ENCODE measurements at regions not wholly inside any gene's neighbourhood (a gene's known extent, or its start where the extent isn't known, plus 50 kb on each side); places are given as distances from the start of the nearest gene placed in this dataset.

DNA sequence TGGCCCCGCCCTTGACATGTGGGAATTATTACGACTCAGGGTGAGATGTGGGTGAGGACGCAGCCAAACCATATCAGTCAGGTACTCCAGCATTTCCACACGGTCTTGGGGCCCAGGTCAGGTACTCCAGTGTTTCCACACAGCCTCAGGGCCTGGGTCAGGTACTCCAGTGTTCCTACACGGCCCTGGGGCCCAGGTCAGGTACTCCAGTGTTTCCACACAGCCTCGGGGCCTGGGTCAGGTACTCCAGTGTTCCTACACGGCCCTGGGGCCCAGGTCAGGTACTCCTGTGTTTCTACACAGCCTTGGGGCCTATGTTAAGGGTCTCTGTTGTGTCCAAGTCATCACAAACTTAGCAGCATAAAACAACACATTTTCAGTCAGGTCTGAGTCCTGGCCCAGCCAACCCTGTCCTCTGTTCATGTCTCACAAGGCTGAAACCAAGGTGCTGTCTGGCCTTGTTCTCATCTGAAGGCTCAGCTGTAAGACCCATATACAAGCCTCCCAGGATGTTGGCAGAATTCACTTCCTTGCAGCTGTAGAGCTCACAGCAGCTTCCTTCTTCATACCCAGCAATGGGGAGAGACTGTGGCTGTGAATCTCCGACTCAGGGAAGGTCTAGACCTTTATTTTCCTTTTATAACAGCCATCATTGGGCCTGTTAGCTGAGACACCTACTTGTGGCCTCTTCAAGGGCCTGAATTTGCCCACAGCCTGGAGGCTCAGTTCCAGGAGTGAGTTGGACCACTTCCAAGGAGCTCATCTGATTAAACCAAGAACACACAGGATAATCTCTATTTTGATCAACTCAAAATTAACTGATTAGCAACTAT is 107.6 kb upstream of the SFSWAP start:
- H3K4me1 ChIP-seq: 0 out of 2 replicates have a peak, but pooled peaks cover 3% of the 10 kb centered on the region
- H3K27me3 ChIP-seq: no peaks in the 10 kb centered on the region
- H3K4me3 ChIP-seq (ENCODE audit: low read depth, low read length): no peak overlapping the region
- DNase-seq: no peak
- TF ChIP-seq, protein P1, sequence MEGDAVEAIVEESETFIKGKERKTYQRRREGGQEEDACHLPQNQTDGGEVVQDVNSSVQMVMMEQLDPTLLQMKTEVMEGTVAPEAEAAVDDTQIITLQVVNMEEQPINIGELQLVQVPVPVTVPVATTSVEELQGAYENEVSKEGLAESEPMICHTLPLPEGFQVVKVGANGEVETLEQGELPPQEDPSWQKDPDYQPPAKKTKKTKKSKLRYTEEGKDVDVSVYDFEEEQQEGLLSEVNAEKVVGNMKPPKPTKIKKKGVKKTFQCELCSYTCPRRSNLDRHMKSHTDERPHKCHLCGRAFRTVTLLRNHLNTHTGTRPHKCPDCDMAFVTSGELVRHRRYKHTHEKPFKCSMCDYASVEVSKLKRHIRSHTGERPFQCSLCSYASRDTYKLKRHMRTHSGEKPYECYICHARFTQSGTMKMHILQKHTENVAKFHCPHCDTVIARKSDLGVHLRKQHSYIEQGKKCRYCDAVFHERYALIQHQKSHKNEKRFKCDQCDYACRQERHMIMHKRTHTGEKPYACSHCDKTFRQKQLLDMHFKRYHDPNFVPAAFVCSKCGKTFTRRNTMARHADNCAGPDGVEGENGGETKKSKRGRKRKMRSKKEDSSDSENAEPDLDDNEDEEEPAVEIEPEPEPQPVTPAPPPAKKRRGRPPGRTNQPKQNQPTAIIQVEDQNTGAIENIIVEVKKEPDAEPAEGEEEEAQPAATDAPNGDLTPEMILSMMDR (IDR thresholded peaks at IDR 0.05; ENCODE audit: low read depth, low read length): no peak
- no peaks in the 10 kb centered on the region for H3K36me3 ChIP-seq
- H3K9me3 ChIP-seq: no peaks in the 10 kb centered on the region

DNA sequence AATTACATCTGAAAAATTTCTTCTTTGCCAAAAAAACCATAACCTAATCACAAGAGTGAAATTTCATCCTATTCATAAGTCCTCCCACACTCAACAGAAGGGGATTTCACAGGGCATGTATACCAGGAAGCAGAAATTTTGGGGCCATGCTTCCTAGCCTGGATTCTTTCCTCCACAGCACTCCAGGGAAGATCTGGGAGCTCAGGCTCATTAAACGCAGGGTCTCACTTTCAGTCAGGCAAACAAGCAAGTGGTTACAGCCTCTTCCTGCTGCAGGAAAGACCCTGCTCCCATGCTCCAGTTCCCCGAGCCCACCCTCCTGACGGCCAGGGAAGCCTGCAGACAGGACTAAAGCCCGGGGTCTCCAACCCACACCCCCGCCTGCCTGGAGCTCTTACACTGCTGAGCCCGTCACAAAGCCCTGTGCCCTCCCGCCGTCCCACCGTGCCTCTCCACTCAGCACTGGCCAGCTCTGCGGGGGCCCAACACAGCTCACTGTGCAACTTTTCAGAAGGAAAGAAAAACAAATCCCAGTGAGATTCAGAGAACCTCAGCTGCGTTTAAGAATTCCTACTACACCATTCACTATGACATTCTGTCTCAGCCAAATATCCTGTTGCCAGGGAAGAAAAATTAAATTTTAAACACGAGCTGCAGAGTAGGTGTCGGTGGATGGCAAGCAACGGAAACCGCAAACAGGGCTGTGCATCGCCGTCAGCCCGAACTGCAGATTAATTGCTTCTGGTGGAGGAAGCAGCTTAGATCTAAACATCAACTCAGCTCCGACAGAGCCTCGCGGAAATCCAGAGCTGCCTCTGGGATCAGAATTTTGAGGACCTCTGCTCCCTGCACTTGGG is 106.7 kb upstream of the SFSWAP start:
- Histone ChIP-seq H3K9me3 (no peaks in the 10 kb centered on the region), H3K27me3 (no peaks in the 10 kb centered on the region), H3K36me3 (no peaks in the 10 kb centered on the region), H3K4me1 (0 out of 2 replicates have a peak, but pooled peaks cover 3% of the 10 kb centered on the region), H3K4me3 (ENCODE audit: low read depth, low read length) (no peak overlapping the region)
- no peak for DNase-seq
- TF ChIP-seq, protein P1 (IDR thresholded peaks at IDR 0.05; ENCODE audit: low read depth, low read length): no peak

DNA sequence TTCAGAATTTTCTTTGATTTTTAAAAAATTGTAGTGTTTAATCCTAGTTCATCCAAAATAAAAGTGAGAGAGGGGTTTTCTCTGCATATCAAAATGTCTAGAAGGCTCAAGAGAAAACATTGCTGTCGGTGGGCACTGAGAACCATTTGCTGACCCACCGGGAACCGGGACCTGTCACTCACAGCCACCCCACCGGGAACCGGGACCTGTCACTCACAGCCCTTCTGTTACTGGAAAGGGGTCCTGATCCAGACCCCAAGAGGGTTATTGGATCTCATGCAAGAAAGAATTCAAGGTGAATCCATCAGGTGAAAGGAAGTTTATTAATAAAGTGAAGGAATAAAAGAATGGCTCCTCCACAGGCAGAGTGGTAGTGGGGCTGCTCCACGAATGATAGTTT is 106.0 kb upstream of the SFSWAP start:
- TF ChIP-seq, protein P1 (IDR thresholded peaks at IDR 0.05; ENCODE audit: low read depth, low read length): no peak
- Histone ChIP-seq H3K27me3 (no peaks in the 10 kb centered on the region), H3K4me3 (ENCODE audit: low read depth, low read length) (no peak overlapping the region), H3K36me3 (no peaks in the 10 kb centered on the region), H3K9me3 (no peaks in the 10 kb centered on the region), H3K4me1 (0 out of 2 replicates have a peak, but pooled peaks cover 3% of the 10 kb centered on the region)
- no peak for DNase-seq

DNA sequence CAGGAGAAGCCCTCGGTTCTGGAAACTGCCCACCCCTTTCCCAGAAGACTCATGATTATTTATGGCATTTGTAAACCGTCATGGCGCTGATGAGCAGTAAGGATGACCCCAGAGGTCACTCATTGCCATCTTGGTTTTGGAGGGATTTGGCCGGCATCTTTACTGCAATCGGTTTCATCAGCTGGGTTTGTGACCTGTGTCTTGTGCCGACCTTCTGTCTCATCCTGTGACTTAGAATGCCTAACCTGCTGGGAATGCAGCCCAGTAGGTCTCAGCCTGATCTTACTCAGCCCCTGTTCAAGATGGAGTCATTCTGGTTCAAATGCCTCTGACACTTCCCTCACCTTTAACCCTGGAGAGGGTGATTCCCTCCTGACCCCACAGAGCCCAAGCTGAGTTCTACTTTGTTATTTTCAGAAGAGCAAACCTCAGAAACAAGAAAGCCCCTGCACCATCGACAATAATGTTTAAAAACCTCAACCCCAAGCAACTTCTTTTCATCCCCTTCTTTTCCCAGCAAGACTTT is 105.5 kb upstream of the SFSWAP start:
- Histone ChIP-seq H3K27me3 (no peaks in the 10 kb centered on the region), H3K36me3 (no peaks in the 10 kb centered on the region), H3K9me3 (no peaks in the 10 kb centered on the region), H3K4me3 (ENCODE audit: low read depth, low read length) (no peak overlapping the region), H3K4me1 (0 out of 2 replicates have a peak, but pooled peaks cover 3% of the 10 kb centered on the region)
- DNase-seq: no peak
- TF ChIP-seq, protein P1 (IDR thresholded peaks at IDR 0.05; ENCODE audit: low read depth, low read length): no peak

DNA sequence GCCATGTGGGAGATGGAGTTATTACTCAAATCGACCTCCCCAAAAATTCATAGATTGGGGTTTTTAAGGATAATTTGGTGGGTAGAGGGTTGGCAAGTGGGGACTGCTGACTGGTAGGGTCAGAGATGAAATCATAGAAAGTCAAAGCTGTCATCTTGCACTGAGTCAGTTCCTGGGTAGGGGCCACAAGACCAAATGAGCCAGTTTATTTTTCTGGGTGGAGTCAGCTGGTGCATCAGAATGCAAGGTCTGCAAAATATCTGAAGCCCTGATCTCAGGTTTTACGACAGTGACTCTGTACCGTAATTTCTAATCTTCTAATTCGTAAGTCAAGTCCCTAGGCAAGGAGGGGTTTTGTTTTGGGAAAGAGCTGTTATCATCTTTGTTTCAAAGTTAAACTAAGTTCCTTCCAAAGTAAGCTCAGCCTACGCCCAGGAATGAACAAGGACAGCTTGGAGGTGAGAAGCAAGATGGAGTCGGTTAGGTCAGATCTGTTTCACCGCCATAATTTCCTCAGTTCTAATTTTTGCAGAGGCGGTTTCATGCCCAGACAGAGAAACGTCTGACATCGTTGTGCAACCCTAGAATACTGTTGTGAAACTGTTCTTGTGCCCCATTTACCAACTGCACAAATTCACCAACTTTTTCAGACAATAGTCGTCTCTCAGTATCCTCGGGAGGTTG is 104.5 kb upstream of the SFSWAP start:
- Histone ChIP-seq H3K36me3 (no peaks in the 10 kb centered on the region), H3K27me3 (no peaks in the 10 kb centered on the region), H3K4me1 (0 out of 2 replicates have a peak, but pooled peaks cover 3% of the 10 kb centered on the region), H3K9me3 (no peaks in the 10 kb centered on the region), H3K4me3 (ENCODE audit: low read depth, low read length) (no peak overlapping the region)
- TF ChIP-seq, protein P1 (IDR thresholded peaks at IDR 0.05; ENCODE audit: low read depth, low read length): no peak
- DNase-seq: no peak

Measured in BE2C (cell line).